ENCODE measurements at regions not wholly inside any gene's neighbourhood (a gene's known extent, or its start where the extent isn't known, plus 50 kb on each side); places are given as distances from the start of the nearest gene placed in this dataset.
"Not testable (repeated sequence)": the region's sequence is repeated elsewhere in the genome, so short reads cannot be mapped to it uniquely, and the experiment has no call there.

GRCh38 chr3:166453478-166453877 lies 616.3 kb upstream of the BCHE start:
- in situ Hi-C loops (cut with HindIII; ENCODE audit: low pct_unique_long_range_greater_than_20kb, low sequenced_read_pairs) = no loop called here
- no peak for DNase-seq (ENCODE audit: low read depth)

GRCh38 chr3:166451997-166452396 lies 614.8 kb upstream of the BCHE start:
- in situ Hi-C loops (cut with HindIII; ENCODE audit: low pct_unique_long_range_greater_than_20kb, low sequenced_read_pairs) = no loop called here
- DNase-seq (ENCODE audit: low read depth) = no peak

GRCh38 chr3:166447513-166447912 lies 610.3 kb upstream of the BCHE start:
- no peak for DNase-seq (ENCODE audit: low read depth)
- in situ Hi-C loops (cut with HindIII; ENCODE audit: low pct_unique_long_range_greater_than_20kb, low sequenced_read_pairs) = no loop called here

GRCh38 chr3:166446986-166447385 lies 609.8 kb upstream of the BCHE start:
- DNase-seq (ENCODE audit: low read depth) = no peak
- in situ Hi-C loops (cut with HindIII; ENCODE audit: low pct_unique_long_range_greater_than_20kb, low sequenced_read_pairs) = no loop called here

- DNase-seq (ENCODE audit: low read depth) = no peak
- in situ Hi-C loops (cut with HindIII; ENCODE audit: low pct_unique_long_range_greater_than_20kb, low sequenced_read_pairs) = no loop called here
Observed at GRCh38 chr3:166446291-166446690, 609.1 kb upstream of the BCHE start.

- no peak for DNase-seq (ENCODE audit: low read depth)
- in situ Hi-C loops (cut with HindIII; ENCODE audit: low pct_unique_long_range_greater_than_20kb, low sequenced_read_pairs) = no loop called here
Observed at GRCh38 chr3:166445865-166446264, 608.6 kb upstream of the BCHE start.

GRCh38 chr3:166444756-166445155 lies 607.5 kb upstream of the BCHE start:
- no peak for DNase-seq (ENCODE audit: low read depth)
- in situ Hi-C loops (cut with HindIII; ENCODE audit: low pct_unique_long_range_greater_than_20kb, low sequenced_read_pairs) = no loop called here

- in situ Hi-C loops (cut with HindIII; ENCODE audit: low pct_unique_long_range_greater_than_20kb, low sequenced_read_pairs) = no loop called here
- peak; percentile 46 for DNase-seq (ENCODE audit: low read depth)
Observed at GRCh38 chr3:166444336-166444735, 607.1 kb upstream of the BCHE start.

- no peak for DNase-seq (ENCODE audit: low read depth)
- in situ Hi-C loops (cut with HindIII; ENCODE audit: low pct_unique_long_range_greater_than_20kb, low sequenced_read_pairs) = no loop called here
Observed at GRCh38 chr3:166435469-166436057, 598.3 kb upstream of the BCHE start.

GRCh38 chr3:166433060-166433459 lies 595.8 kb upstream of the BCHE start:
- no peak for DNase-seq (ENCODE audit: low read depth)

GRCh38 chr3:166425900-166426611 lies 588.8 kb upstream of the BCHE start:
- peak; percentile 14 for DNase-seq (ENCODE audit: low read depth)
- in situ Hi-C loops (cut with HindIII; ENCODE audit: low pct_unique_long_range_greater_than_20kb, low sequenced_read_pairs) = no loop called here

More at GRCh38 chr3:166433060-166433459, 595.8 kb upstream of the BCHE start:
- in situ Hi-C loops (cut with HindIII; ENCODE audit: low pct_unique_long_range_greater_than_20kb, low sequenced_read_pairs) = no loop called here

- in situ Hi-C loops (cut with HindIII; ENCODE audit: low pct_unique_long_range_greater_than_20kb, low sequenced_read_pairs) = no loop called here
- no peak for DNase-seq (ENCODE audit: low read depth)
Observed at GRCh38 chr3:166425021-166425420, 587.8 kb upstream of the BCHE start.

- DNase-seq (ENCODE audit: low read depth); in situ Hi-C loops (cut with HindIII; ENCODE audit: low pct_unique_long_range_greater_than_20kb, low sequenced_read_pairs): not testable (repeated sequence)
Observed at GRCh38 chr3:166423824-166424513, 586.7 kb upstream of the BCHE start.

- DNase-seq (ENCODE audit: low read depth) = no peak
- in situ Hi-C loops (cut with HindIII; ENCODE audit: low pct_unique_long_range_greater_than_20kb, low sequenced_read_pairs) = no loop called here
Observed at GRCh38 chr3:166422556-166422955, 585.3 kb upstream of the BCHE start.

- in situ Hi-C loops (cut with HindIII; ENCODE audit: low pct_unique_long_range_greater_than_20kb, low sequenced_read_pairs) = no loop called here
- DNase-seq (ENCODE audit: low read depth) = no peak
Observed at GRCh38 chr3:166420071-166420470, 582.8 kb upstream of the BCHE start.

- no peak for DNase-seq (ENCODE audit: low read depth)
- in situ Hi-C loops (cut with HindIII; ENCODE audit: low pct_unique_long_range_greater_than_20kb, low sequenced_read_pairs) = no loop called here
Observed at GRCh38 chr3:166405896-166406295, 568.7 kb upstream of the BCHE start.

GRCh38 chr3:166405465-166405864 lies 568.2 kb upstream of the BCHE start:
- in situ Hi-C loops (cut with HindIII; ENCODE audit: low pct_unique_long_range_greater_than_20kb, low sequenced_read_pairs) = no loop called here
- no peak for DNase-seq (ENCODE audit: low read depth)

GRCh38 chr3:166390303-166390702 lies 553.1 kb upstream of the BCHE start:
- no peak for DNase-seq (ENCODE audit: low read depth)
- in situ Hi-C loops (cut with HindIII; ENCODE audit: low pct_unique_long_range_greater_than_20kb, low sequenced_read_pairs) = no loop called here

- no peak for DNase-seq (ENCODE audit: low read depth)
- in situ Hi-C loops (cut with HindIII; ENCODE audit: low pct_unique_long_range_greater_than_20kb, low sequenced_read_pairs) = no loop called here
Observed at GRCh38 chr3:166388321-166388720, 551.1 kb upstream of the BCHE start.
